Motor neuron (in vitro differentiated cells): ENCODE measurements at regions not wholly inside any gene's neighbourhood (a gene's known extent, or its start where the extent isn't known, plus 50 kb on each side); places are given as distances from the start of the nearest gene placed in this dataset.

Experiments used
- ATAC-seq, 8 experiments: fragments of 200-7000 bp; cut with Tn5 transposase; replicated peaks in 6 of 8; 2 replicates each; pipeline ENCODE4 v1.8.0; 2021; ENCODE audit warnings: mild to moderate bottlenecking in 8 of 8, moderate library complexity in 8 of 8
- H3K27ac ChIP-seq, 2 donors: fragments of 250-450 bp; sonication (Bioruptor Pico); 2 replicates each; pipeline ENCODE4 v1.9.0; 2021; ENCODE audit warnings: antibody characterized with exemption in 2 of 2, mild to moderate bottlenecking in 2 of 2, moderate library complexity in 1 of 2
- H3K4me1 ChIP-seq, 2 donors: fragments of 250-450 bp; sonication (Bioruptor Pico); replicated peaks in 1 of 2; 2 replicates each; pipeline ENCODE4 v1.6.1; 2021; ENCODE audit warnings: antibody characterized with exemption in 2 of 2, mild to moderate bottlenecking in 2 of 2, moderate library complexity in 1 of 2
- H3K4me3 ChIP-seq, 5 donors: fragments of 250-450 bp; sonication (Bioruptor Pico); 2 replicates each; pipeline ENCODE4 v1.9.0; 2021; ENCODE audit warnings: antibody characterized with exemption in 5 of 5, mild to moderate bottlenecking in 5 of 5, moderate library complexity in 4 of 5
- WGBS, 10 experiments: fragments of 450-650 bp; shearing (Covaris generic); methylation state at CpG; one replicate each; pipeline ENCODE4 v1.0.0; 2022; 5-methylcytosine and 5-hydroxymethylcytosine counted together
- in situ Hi-C, 9 experiments: fragments of 400-800 bp; cut with MboI; loops; one replicate each; pipeline ENCODE4 v1.15.0; 2021; ENCODE audit warnings: low sequenced_read_pairs in 9 of 9, low pct_unique_long_range_greater_than_20kb in 2 of 9; ENCODE audit not compliant: unreplicated experiment in 9 of 9

DNA sequence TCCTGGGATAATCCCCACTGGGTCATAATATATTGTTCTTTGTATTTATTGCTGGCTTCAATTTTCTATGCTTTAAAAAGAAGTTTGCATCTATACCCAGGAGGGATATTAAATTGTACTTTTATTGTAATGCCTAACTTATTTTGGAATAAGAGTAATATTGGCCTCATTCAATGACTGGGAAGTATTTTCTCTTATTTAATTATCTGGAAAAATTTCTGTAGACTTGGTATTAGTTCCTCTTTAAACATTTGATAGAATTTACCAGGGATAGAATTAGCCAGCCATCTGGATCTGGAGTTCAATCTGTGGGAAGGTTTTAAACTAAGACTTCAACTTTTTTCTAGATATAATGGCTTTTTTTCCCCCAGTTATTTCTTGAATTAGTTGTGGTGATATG is 115.2 kb upstream of the ZNF32 start:
- no peak overlapping the region for H3K27ac ChIP-seq
- in situ Hi-C loops = no loop called here
- H3K4me3 ChIP-seq = no peak overlapping the region
- ATAC-seq = no peak
- H3K4me1 ChIP-seq = no peaks in the 10 kb centered on the region

DNA sequence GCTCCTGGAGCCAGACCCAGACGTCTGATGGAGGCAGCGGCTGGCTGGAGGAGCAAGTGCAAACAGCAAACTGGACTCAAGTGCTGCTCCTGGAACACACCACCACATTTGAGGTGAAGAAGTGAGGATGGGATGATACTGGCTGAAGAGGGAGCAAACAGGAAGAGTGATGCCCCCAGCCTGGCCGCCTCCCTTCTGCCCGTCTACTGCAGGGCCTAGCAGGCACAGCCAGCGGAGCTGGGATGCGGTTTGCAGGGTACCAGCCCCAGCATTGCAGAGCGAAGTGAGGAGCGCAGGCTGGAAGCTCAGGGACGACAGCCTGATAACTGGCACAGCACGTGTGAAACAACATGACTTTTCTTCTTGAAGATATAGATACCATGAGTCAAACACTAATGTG is 111.8 kb upstream of the ZNF32 start:
- Histone ChIP-seq H3K27ac (no peak overlapping the region), H3K4me1 (no peaks in the 10 kb centered on the region), H3K4me3 (no peak overlapping the region)
- 75 to 100% (median 88%) methylated on average over 2 to 7 of the region's 10 CpGs; no CpG with 5 or more reads in 3 of the 10 experiments for WGBS, 10 experiments
- in situ Hi-C loops = no loop called here
- ATAC-seq = no peak

DNA sequence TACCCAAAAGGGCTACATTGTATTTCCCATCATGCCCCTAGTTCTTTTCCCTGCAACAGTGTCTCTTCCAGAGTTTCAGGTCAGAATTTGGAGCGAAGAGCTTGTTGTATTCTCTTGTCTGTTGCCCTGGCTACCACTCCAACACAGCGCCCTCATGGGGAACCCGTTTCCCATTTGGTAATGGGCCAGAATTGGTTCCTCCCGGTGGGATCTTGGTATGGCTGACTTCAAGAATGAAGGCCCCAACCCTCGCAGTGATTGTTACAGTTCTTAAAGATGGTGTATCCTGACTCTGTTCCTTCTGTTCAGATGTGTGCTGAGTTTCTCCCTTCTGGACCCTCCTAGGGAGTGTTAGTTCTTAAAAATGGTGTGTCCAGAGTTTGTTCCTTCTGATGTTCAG is 110.5 kb upstream of the ZNF32 start:
- in situ Hi-C loops = no loop called here
- ATAC-seq = no peak
- Histone ChIP-seq H3K4me1 (no peaks in the 10 kb centered on the region), H3K27ac (no peak overlapping the region), H3K4me3 (no peak overlapping the region)
- WGBS, 10 experiments = 29 to 100% (median 83%) methylated on average over 1 to 5 of the region's 5 CpGs; no CpG with 5 or more reads in 3 of the 10 experiments

DNA sequence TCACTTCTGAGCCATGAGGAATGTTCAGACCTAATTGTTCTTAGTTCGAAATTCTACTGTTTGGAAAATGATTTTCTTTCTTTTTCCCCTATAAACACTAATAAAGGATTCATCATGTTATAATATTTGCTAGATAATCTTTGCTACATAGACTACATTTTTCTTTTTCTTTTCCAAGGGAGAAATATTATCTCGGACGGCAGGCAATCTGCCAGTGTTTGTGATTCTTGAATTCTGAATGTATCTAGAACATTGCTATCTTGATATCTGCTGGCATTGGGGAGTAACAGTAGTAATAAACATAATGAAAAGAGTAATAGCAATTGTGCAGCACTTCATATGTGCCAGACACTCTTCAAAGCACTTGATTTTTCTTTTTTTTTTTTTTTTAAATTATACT is 107.7 kb upstream of the ZNF32 start:
- Histone ChIP-seq H3K4me3 (no peak overlapping the region), H3K4me1 (no peaks in the 10 kb centered on the region), H3K27ac (no peak overlapping the region)
- ATAC-seq = no peak
- 57 to 93% (median 80%) methylated on average over 1 to 3 of the region's 3 CpGs; no CpG with 5 or more reads in 2 of the 10 experiments for WGBS, 10 experiments
- in situ Hi-C loops = no loop called here

DNA sequence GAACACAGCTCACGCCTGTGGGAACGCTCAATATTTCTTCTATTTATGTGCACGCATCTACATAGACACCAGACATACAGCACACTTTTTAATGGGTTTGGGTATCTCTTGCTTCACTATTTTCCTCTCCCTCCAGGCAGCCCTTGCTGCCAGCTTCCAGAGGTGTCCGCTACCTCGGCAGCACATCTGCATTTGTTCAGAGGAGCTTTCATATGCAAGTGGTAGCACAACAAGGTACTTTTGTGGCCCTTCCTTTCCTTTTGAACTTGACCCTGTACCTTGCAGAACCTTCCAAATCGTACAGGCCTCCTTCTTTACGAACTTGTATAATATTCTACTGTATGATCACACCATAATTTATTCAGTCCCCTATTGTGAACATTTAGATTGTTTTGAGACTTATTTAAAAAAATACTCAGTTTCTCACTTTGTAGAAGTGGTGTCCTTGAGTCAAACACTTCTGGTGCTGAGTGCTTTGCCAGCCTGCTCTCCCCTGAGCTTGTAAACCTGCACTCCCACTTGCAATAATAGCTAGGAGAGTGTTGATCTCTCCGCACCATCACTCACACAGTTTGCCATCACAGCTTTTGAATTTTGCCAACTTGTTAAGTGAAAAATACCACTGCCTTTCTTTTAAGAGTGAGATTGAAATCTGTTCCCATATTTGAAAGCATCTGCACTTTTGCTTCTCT is 106.0 kb upstream of the ZNF32 start:
- no peak overlapping the region for H3K4me3 ChIP-seq
- no peak for ATAC-seq
- in situ Hi-C loops = no loop called here
- H3K27ac ChIP-seq = no peak overlapping the region
- 46 to 100% (median 89%) methylated on average over 1 to 7 of the region's 8 CpGs; no CpG with 5 or more reads in 2 of the 10 experiments for WGBS, 10 experiments
- no peaks in the 10 kb centered on the region for H3K4me1 ChIP-seq

DNA sequence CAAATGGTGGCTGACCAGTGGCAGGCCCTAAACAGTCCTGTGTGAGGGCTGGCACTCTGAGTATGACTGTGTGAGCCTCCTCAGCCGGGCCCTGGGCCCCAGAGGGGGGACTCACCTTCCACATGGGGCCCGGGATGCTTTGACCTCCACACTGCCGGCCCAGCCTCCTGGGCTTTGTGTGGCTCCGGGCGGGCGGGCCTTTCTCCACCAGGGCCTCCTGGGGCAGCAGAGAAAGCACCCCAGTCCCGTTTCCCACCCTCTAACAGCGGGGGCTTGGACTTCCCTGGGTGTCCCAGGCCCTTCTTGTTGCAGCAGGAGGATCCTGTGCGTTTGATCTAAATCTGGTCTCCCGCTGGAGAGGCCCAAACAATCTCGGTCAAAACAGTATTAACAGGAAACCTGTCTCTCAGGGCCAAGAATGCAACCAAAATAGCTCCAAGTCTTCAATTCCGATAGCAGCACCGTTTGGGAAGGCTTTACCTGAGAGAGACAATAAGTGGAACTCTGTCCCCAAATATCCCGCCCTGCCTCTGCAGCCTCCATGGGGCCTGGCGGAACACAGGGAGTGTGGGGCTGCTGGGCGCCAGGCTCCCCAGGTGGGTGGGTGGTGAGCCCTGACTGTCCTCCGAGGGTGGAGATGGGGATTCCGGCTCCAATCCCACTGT is 104.8 kb upstream of the ZNF32 start:
- H3K4me1 ChIP-seq = no peaks in the 10 kb centered on the region
- H3K4me3 ChIP-seq = no peak overlapping the region
- H3K27ac ChIP-seq = no peak overlapping the region
- no peak for ATAC-seq
- in situ Hi-C loops = no loop called here
- 40 to 88% (median 60%) methylated on average over 1 to 5 of the region's 18 CpGs; no CpG with 5 or more reads in 5 of the 10 experiments for WGBS, 10 experiments

DNA sequence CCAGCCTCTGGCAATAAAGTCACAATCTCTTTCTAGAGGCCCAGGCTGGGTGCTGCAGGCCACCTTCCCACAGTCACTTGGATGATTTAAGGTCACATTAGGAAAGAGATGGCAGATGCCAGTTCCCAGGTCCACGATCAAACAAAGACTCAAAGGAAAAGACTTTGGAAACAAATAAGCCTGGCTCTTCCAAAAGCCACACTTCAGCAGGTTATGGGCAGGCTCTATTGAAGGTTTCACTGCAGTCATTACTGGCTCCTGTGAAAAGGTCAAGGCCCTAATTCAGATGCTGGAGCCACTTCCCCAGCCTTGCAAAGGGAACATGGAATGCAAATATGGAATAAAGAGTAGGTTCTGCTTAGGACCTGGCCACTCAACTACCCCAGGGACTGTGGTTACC is 104.0 kb upstream of the ZNF32 start:
- 33 to 89% methylated on average over 1 of the region's 1 CpG; no CpG with 5 or more reads in 8 of the 10 experiments for WGBS, 10 experiments
- no peak overlapping the region for H3K4me3 ChIP-seq
- H3K27ac ChIP-seq = no peak overlapping the region
- no peak for ATAC-seq
- no peaks in the 10 kb centered on the region for H3K4me1 ChIP-seq
- in situ Hi-C loops = no loop called here

DNA sequence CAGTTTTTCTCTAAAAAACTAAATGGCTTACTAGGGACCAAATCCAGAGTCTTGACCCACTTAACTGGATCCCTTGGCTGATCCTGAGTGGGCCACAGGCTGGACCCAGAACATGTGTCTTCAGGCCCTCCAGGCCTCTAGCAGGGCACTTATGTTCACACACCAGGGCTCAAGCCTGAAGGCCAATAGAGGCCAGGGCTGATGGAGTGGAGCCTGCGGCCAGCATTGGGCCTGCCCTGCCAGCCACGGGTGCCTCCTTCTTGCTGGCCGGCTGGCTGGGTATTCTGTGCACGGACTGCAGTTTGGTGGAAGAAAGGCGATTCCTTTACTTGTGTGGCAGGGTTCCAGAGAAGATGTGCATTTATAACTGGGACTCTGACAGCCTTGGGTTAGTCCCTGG is 103.0 kb upstream of the ZNF32 start:
- Histone ChIP-seq H3K27ac (no peak overlapping the region), H3K4me3 (no peak overlapping the region), H3K4me1 (no peaks in the 10 kb centered on the region)
- no peak for ATAC-seq
- in situ Hi-C loops = no loop called here
- 76 to 100% (median 89%) methylated on average over 4 to 5 of the region's 5 CpGs; no CpG with 5 or more reads in 7 of the 10 experiments for WGBS, 10 experiments

DNA sequence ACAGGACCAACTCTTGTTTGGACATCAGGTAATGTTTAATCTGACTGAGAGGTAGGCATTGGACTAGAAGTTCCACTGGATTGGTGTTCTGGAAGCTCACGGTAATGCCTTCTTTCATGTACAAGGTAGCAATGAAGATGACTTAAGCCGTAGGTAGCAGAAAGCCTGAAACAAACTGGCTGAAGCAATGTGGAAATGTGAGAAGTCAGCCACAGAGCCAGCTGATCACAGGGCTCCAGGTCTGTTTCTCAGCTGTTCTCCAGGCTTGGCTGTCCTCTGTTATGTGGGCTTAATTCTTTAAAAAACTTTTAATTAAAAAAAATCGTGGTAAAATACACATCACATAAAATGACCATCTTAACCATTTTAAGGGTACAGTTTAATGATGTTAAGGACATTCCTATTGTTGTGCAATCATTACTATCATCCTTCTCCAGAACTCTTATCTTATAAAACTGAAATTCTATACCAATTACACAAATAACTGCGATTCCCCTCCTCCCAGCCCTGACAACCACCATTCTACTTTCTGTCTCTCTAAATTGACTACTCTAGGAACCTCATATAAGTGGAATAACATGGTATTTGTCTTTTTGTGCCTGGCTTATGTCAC is 101.4 kb upstream of the ZNF32 start:
- WGBS, 10 experiments = 33 to 95% (median 71%) methylated on average over 1 to 4 of the region's 4 CpGs; no CpG with 5 or more reads in 2 of the 10 experiments
- H3K4me1 ChIP-seq = no peaks in the 10 kb centered on the region
- no peak for ATAC-seq
- no peak overlapping the region for H3K4me3 ChIP-seq
- no peak overlapping the region for H3K27ac ChIP-seq
- in situ Hi-C loops = no loop called here

DNA sequence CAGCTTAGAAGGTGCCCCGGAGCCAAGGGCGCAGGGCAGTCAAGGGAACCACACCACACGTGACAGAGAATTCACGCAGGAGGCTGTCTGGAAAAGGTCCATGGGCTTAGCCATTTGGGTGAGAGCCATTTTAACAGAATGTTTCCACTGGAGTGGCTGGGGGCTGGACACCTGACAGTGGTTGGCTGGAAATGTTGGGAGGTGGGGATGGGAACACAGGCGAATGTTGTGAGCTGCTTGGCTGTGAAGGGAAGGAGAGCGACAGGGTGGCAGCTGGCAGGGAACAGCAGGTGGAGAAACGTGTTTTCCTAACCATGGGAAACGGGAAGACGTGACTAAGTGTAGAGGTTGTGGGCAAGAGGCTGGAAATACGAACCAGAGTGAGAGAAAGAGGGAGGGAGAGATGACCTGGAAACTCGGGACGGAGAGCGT is 100.5 kb upstream of the ZNF32 start:
- in situ Hi-C loops = no loop called here
- ATAC-seq = no peak

DNA sequence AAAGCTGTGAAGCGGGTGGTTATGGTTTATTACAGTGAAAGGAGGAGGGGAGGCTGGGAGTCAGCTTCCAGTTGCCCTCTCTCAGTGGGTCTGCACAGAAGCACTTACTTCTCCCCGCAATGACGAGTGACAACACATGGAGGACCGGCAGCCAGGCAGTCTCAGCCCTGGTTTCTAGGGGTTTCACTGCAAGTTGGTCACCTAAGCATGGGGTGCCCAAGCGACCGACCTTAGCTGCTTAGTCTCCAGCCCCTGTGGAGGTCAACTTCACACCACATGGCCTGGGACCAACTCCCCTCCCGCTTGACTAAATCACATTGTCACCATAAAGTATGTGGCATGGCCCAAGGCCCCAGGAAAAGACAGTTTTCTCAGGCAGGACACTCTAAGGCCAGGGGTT is 99.9 kb upstream of the ZNF32 start:
- 40 to 94% (median 70%) methylated on average over 1 to 6 of the region's 7 CpGs; no CpG with 5 or more reads in 5 of the 10 experiments for WGBS, 10 experiments
- ATAC-seq = no peak
- in situ Hi-C loops = no loop called here

More for the DNA sequence above, 100.5 kb upstream of the ZNF32 start:
- Histone ChIP-seq H3K4me3 (no peak overlapping the region), H3K4me1 (no peaks in the 10 kb centered on the region), H3K27ac (no peak overlapping the region)
- WGBS, 10 experiments = 20 to 88% (median 73%) methylated on average over 1 to 12 of the region's 13 CpGs; no CpG with 5 or more reads in 2 of the 10 experiments

DNA sequence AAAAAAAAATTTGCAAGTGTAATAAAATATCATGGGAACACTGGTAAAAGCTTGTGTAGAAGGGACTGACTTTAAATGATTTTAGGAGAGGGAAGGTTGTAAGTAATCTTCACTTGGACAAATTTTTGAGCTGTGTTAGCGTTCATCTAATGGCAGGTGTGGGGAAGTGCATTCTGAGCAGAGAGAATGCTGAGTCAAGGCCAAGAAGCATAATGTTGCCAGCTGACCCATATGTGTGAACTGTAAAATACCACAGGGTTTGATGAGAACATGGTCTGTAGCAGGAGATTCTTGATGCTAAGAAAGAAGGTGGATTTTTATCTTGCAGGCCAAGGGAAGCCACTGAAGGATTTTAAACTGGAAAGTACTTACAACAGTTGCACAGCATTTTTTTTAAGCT is 98.2 kb upstream of the ZNF32 start:
- H3K4me3 ChIP-seq = no peak overlapping the region
- H3K27ac ChIP-seq = no peak overlapping the region
- ATAC-seq = no peak
- 83 to 100% (median 89%) methylated on average over 1 of the region's 1 CpG; no CpG with 5 or more reads in 6 of the 10 experiments for whole genome bisulfite sequencing, 10 experiments
- H3K4me1 ChIP-seq = no peaks in the 10 kb centered on the region
- in situ Hi-C loops = no loop called here

More for the DNA sequence above, 99.9 kb upstream of the ZNF32 start:
- H3K4me3 ChIP-seq = no peak overlapping the region
- H3K27ac ChIP-seq = no peak overlapping the region
- no peaks in the 10 kb centered on the region for H3K4me1 ChIP-seq

DNA sequence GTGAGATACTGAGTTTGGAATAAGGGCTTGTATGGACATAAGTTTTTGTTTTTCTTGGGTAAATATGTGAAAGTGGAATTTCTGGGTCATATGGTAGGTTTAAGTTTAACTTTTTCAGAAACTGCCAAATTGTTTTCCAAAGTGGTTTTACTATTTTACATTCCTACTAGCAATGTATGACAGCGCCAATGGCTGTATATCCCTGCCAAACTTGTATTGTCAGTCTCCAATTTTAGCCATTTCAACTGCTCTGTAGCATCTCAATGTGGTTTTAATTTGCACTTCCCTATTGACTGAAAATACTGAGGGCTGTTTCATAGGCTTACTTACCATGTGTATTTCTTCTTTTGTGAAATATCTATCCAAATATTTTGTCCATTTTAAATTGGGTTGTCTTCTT is 90.5 kb upstream of the ZNF32 start:
- H3K4me1 ChIP-seq = peaks cover 5 to 9% of the 10 kb centered on the region in 2 donors
- ATAC-seq = no peak
- H3K4me3 ChIP-seq = no peak overlapping the region
- 0 to 87% (median 0%) methylated on average over 1 of the region's 1 CpG; no CpG with 5 or more reads in 3 of the 10 experiments for WGBS, 10 experiments
- in situ Hi-C loops = no loop called here
- H3K27ac ChIP-seq = no peak overlapping the region
